Liver (tissue), 8 donors: ENCODE measurements at regions not wholly inside any gene's neighbourhood (a gene's known extent, or its start where the extent isn't known, plus 50 kb on each side); places are given as distances from the start of the nearest gene placed in this dataset.

Experiments
- DNase-seq: peaks from one replicate; pipeline ENCODE4 v3.0.0-alpha.2; 2017; ENCODE audit warnings: low spot score
- H3K27ac ChIP-seq, 2 donors: one replicate each; pipeline ENCODE4 v1.7.0; 2013; ENCODE audit warnings: inconsistent platforms in 2 of 2, low read length in 2 of 2, control low read depth in 1 of 2, low read depth in 1 of 2, mild to moderate bottlenecking in 1 of 2
- H3K27me3 ChIP-seq, 4 donors: one replicate each; pipeline versions ENCODE4 v1.6.1 to v1.7.0; 2013; ENCODE audit warnings: low read length in 3 of 4, inconsistent platforms in 1 of 4, mild to moderate bottlenecking in 1 of 4, moderate library complexity in 1 of 4; ENCODE audit not compliant: control insufficient read depth in 4 of 4, insufficient read depth in 4 of 4
- H3K36me3 ChIP-seq, 4 donors: one replicate each; pipeline versions ENCODE4 v1.6.1 to v1.7.0; 2013; ENCODE audit warnings: low read length in 3 of 4, mild to moderate bottlenecking in 3 of 4, low read depth in 1 of 4, moderate library complexity in 1 of 4; ENCODE audit not compliant: control insufficient read depth in 4 of 4, insufficient read depth in 3 of 4
- H3K4me1 ChIP-seq, 4 donors: one replicate each; pipeline versions ENCODE4 v1.6.1 to v1.7.0; 2013; ENCODE audit warnings: low read length in 3 of 4, mild to moderate bottlenecking in 3 of 4, moderate library complexity in 1 of 4; ENCODE audit not compliant: control insufficient read depth in 4 of 4, insufficient read depth in 4 of 4
- H3K4me3 ChIP-seq, 3 donors: one replicate each; pipeline versions ENCODE4 v1.6.1 to v1.7.0; 2013; ENCODE audit warnings: low read length in 3 of 3, control low read depth in 1 of 3, low read depth in 1 of 3, mild to moderate bottlenecking in 1 of 3
- H3K9ac ChIP-seq, 2 donors: one replicate each; pipeline ENCODE4 v1.7.0; 2013; ENCODE audit warnings: low read length in 2 of 2, mild to moderate bottlenecking in 2 of 2, moderate library complexity in 2 of 2, control low read depth in 1 of 2, low read depth in 1 of 2
- H3K9me3 ChIP-seq, 4 donors: one replicate each; pipeline versions ENCODE4 v1.6.1 to v1.7.0; 2013; ENCODE audit warnings: low read length in 3 of 4; ENCODE audit not compliant: control insufficient read depth in 4 of 4
- ATF3 ChIP-seq: IDR thresholded peaks from 2 replicates; pipeline ENCODE4 v1.6.1; 2016; ENCODE audit warnings: antibody characterized with exemption
- CTCF ChIP-seq: fragments of 150-350 bp; IDR thresholded peaks from 2 replicates; pipeline ENCODE4 v1.5.1; 2017; ENCODE audit warnings: improper control_type of control experiment, low read depth, low read length; ENCODE audit not compliant: missing input control
- EGR1 ChIP-seq, 2 donors: IDR thresholded peaks; 2 replicates each; pipeline ENCODE4 v1.6.1; 2016 to 2018; ENCODE audit warnings: antibody characterized with exemption in 2 of 2, low read depth in 2 of 2
- FOXA1 ChIP-seq: IDR thresholded peaks from 2 replicates; pipeline ENCODE4 v1.6.1; 2016; ENCODE audit warnings: antibody characterized with exemption
- FOXA2 ChIP-seq: IDR thresholded peaks from 2 replicates; pipeline ENCODE4 v1.6.1; 2016; ENCODE audit warnings: antibody characterized with exemption
- GABPA ChIP-seq, 2 donors: IDR thresholded peaks in 1 of 2; conservative IDR thresholded peaks in 1 of 2; 2 replicates each; pipeline ENCODE4 v1.6.1; 2016; ENCODE audit warnings: antibody characterized with exemption in 2 of 2, mild to moderate bottlenecking in 1 of 2, moderate library complexity in 1 of 2
- HNF4A ChIP-seq, 2 donors: conservative IDR thresholded peaks; 2 replicates each; pipeline ENCODE4 v1.6.1; 2016; ENCODE audit warnings: antibody characterized with exemption in 2 of 2, mild to moderate bottlenecking in 2 of 2
- HNF4G ChIP-seq: IDR thresholded peaks from 2 replicates; pipeline ENCODE4 v1.6.1; 2016; ENCODE audit warnings: antibody characterized with exemption
- JUND ChIP-seq, 2 donors: IDR thresholded peaks; 2 replicates each; pipeline ENCODE4 v1.6.1; 2016; ENCODE audit warnings: antibody characterized with exemption in 2 of 2
- MAX ChIP-seq: IDR thresholded peaks from 2 replicates; pipeline ENCODE4 v1.6.1; 2016; ENCODE audit warnings: antibody characterized with exemption
- NR2F2 ChIP-seq: IDR thresholded peaks from 2 replicates; pipeline ENCODE4 v1.6.1; 2016; ENCODE audit warnings: antibody characterized with exemption
- RAD21 ChIP-seq, 2 donors: IDR thresholded peaks; 2 replicates each; pipeline ENCODE4 v1.6.1; 2016; ENCODE audit warnings: antibody characterized with exemption in 2 of 2, mild to moderate bottlenecking in 2 of 2
- REST ChIP-seq: IDR thresholded peaks from 2 replicates; pipeline ENCODE4 v1.6.1; 2016; ENCODE audit warnings: antibody characterized with exemption, mild to moderate bottlenecking
- RXRA ChIP-seq, 2 donors: IDR thresholded peaks; 2 replicates each; pipeline ENCODE4 v1.6.1; 2017 to 2018; ENCODE audit warnings: antibody characterized with exemption in 2 of 2, mild to moderate bottlenecking in 1 of 2
- SP1 ChIP-seq: IDR thresholded peaks from 2 replicates; pipeline ENCODE4 v1.6.1; 2018; ENCODE audit warnings: antibody characterized with exemption, mild to moderate bottlenecking
- TAF1 ChIP-seq: conservative IDR thresholded peaks from 2 replicates; pipeline ENCODE4 v1.6.1; 2016; ENCODE audit warnings: antibody characterized with exemption, mild to moderate bottlenecking
- YY1 ChIP-seq: IDR thresholded peaks from 2 replicates; pipeline ENCODE4 v1.6.1; 2016; ENCODE audit warnings: antibody characterized with exemption, mild to moderate bottlenecking
- ZBTB33 ChIP-seq: IDR thresholded peaks from 2 replicates; pipeline ENCODE4 v1.6.1; 2016; ENCODE audit warnings: antibody characterized with exemption
- WGBS: extraction: QIAGEN DNeasy Blood & Tissue Kit; methylation state at CpG from one replicate; pipeline ENCODE4 v1.1.7; 2013; 5-methylcytosine and 5-hydroxymethylcytosine counted together
- donor health status: healthy.
- donor health status: healthy.
- donor health status: healthy.
- donor health status: healthy.
- donor health status: healthy.

- 96% methylated on average over 4 of the region's 4 CpGs for WGBS
- TF ChIP-seq REST = no peak
- TF ChIP-seq JUND (IDR thresholded peaks at IDR 0.05) = no peak
- no peak for TF ChIP-seq HNF4A (conservative IDR thresholded peaks at IDR 0.05)
- TF ChIP-seq HNF4G = no peak
- TF ChIP-seq GABPA (IDR thresholded peaks at IDR 0.05 in 1 of 2, conservative IDR thresholded peaks at IDR 0.05 in 1 of 2) = no peak
- TF ChIP-seq NR2F2 = no peak
- TF ChIP-seq YY1 = no peak
- TF ChIP-seq RAD21 (IDR thresholded peaks at IDR 0.05) = no peak
- no peak for TF ChIP-seq SP1
- no peak for TF ChIP-seq MAX
- TF ChIP-seq FOXA1 = no peak
- no peak for TF ChIP-seq RXRA (IDR thresholded peaks at IDR 0.05)
- TF ChIP-seq EGR1 (IDR thresholded peaks at IDR 0.05; ENCODE audit: low read depth in 2 of 2) = no peak
Observed at GRCh38 chr9:2480255-2480837, 141.2 kb upstream of the VLDLR start.

GRCh38 chr9:2481216-2481615, 140.4 kb upstream of the VLDLR start:
- TF ChIP-seq EGR1 (IDR thresholded peaks at IDR 0.05; ENCODE audit: low read depth in 2 of 2) (no peak), RXRA (IDR thresholded peaks at IDR 0.05) (no peak), HNF4G (no peak), SP1 (no peak), ATF3 (no peak), NR2F2 (no peak), RAD21 (IDR thresholded peaks at IDR 0.05) (no peak), GABPA (IDR thresholded peaks at IDR 0.05 in 1 of 2, conservative IDR thresholded peaks at IDR 0.05 in 1 of 2) (no peak), FOXA2 (no peak), MAX (no peak), FOXA1 (no peak), JUND (IDR thresholded peaks at IDR 0.05) (no peak), HNF4A (conservative IDR thresholded peaks at IDR 0.05) (no peak), TAF1 (no peak), REST (no peak), CTCF (no peak), ZBTB33 (no peak)
- WGBS = 69% methylated on average over 3 of the region's 3 CpGs
- H3K4me3 ChIP-seq = no peak overlapping the region
- H3K9ac ChIP-seq = no peak overlapping the region
- no peaks in the 10 kb centered on the region for H3K27me3 ChIP-seq
- no peak overlapping the region for H3K27ac ChIP-seq
- no peaks in the 10 kb centered on the region for H3K36me3 ChIP-seq
- DNase-seq = no peak
- no peaks in the 10 kb centered on the region for H3K9me3 ChIP-seq
- no peaks in the 10 kb centered on the region for H3K4me1 ChIP-seq

More at GRCh38 chr9:2480255-2480837, 141.2 kb upstream of the VLDLR start:
- Histone ChIP-seq H3K36me3 (no peaks in the 10 kb centered on the region), H3K27ac (no peak overlapping the region), H3K9ac (no peak overlapping the region), H3K27me3 (no peaks in the 10 kb centered on the region), H3K9me3 (no peaks in the 10 kb centered on the region), H3K4me3 (no peak overlapping the region), H3K4me1 (no peaks in the 10 kb centered on the region)
- no peak for DNase-seq
